GM04504 (cell line): ENCODE measurements at regions not wholly inside any gene's neighbourhood (a gene's known extent, or its start where the extent isn't known, plus 50 kb on each side); places are given as distances from the start of the nearest gene placed in this dataset.

Experiments used
- DNase-seq: peaks from one replicate; pipeline ENCODE4 v3.0.0-alpha.2; 2012; ENCODE audit warnings: low read depth

- no peak for DNase-seq
Measured at GRCh38 chr22:48346911-48347310, 1480.8 kb downstream of the BRD1 start.

GRCh38 chr22:48346311-48346710 lies 1481.4 kb downstream of the BRD1 start:
- no peak for DNase-seq

DNA sequence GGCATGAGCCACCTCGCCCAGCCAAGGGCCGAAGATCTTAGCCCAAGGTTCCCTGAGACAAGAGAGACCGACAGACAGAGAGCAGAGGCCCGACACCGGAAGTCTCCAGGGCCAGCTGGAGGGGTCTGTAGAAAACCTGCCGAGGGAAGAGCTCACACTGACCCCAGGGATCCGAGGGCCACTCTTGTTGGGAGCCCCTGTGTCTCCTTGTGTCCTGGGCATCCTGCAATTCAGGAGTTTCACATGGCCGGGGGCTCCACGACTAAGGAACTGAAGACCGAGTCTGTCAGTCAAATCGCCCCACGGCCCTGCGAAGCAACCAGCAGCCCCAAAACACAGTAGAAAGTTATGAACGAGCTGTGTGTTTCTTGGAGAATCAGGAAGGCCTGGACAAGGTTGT lies 1482.0 kb downstream of the BRD1 start:
- no peak for DNase-seq

GRCh38 chr22:48343461-48343860 lies 1484.2 kb downstream of the BRD1 start:
- DNase-seq: no peak

- no peak for DNase-seq
Measured at GRCh38 chr22:48342732-48343131, 1484.9 kb downstream of the BRD1 start.

DNA sequence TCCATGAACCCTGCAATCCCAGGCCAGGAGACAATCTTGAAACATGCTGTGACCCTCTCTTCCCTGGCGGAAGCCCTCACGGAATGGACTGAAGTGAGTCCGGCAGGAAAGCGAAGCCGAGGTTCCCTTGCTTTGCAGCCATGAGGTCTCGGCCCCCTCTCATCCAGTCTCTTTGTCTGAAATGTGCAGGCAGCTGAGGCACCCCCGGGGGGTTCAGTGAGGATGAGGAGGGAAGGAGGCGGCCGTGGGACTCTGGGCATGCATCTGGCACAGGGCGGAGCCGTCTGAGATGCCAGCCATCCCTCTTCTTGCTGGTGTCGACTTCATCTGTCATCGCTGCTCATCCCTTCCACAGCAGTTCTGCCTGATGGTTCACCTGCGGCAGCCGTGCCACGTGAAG lies 1485.7 kb downstream of the BRD1 start:
- DNase-seq: no peak

GRCh38 chr22:48340727-48341709 lies 1486.7 kb downstream of the BRD1 start:
- DNase-seq: no peak

DNA sequence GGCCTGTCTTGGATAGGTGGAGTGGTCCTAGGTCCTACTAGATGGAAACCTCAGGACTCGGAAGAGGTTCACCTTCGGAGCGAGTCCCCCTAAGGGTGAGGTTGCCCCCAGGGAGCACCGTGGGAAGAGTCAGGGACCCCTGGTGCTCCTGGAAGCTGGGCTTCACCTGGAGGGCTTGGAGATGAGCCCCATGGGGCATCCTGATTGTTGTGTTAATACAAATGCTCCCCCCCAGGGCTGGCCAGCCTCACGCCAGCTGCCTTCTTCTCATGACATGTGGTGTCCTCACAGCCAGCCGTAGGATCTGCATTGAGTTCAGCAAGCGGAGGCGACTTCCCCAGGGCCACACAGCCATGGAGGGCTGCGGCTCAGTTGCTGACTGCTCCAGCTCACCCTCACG lies 1487.5 kb downstream of the BRD1 start:
- no peak for DNase-seq

DNA sequence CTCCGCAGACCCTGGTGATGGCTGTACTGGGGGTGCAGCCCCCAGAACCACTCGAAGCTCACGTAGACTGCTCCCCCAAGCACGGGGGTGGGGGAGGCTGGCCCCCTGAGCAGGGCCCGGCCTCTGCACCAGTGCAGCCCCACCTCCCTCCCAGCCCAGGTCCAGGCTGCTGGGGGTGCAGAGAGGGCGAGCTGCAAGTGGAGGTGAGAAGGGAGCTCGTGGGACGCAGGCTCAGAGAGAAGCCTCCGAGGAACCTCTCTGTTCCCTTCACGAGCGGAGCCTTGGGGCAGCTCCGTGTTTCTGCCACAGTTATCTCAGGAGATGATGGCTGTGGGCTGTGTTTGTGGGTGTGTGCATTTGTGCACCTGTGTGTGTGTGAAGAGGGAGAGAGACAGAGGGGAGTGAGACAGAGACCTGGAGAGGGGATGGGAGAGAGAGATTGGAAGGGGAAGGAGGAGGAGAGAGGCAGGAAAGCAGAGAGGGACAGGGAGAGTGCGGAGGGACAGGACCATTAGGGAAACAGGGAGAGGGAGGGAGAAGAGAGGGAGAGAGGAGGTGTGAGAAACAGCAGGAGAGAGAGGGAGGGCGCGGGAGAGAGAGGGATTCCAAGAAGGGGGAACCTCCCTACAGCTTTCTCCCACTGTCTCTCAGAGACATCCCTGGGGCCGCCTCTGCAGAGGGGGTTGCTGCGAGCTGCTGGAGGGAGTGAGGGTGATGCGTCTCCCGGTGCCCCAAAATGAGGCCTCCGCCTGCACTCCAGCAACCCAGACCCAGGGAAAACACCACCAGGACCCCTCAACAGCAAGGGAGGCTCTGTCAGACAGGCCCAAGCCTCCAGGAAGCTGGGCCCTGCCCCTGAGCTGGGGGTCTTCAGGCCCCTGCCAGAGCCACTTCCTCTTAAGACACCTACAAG lies 1488.6 kb downstream of the BRD1 start:
- DNase-seq: no peak

GRCh38 chr22:48337957-48338792 lies 1489.5 kb downstream of the BRD1 start:
- DNase-seq: no peak

DNA sequence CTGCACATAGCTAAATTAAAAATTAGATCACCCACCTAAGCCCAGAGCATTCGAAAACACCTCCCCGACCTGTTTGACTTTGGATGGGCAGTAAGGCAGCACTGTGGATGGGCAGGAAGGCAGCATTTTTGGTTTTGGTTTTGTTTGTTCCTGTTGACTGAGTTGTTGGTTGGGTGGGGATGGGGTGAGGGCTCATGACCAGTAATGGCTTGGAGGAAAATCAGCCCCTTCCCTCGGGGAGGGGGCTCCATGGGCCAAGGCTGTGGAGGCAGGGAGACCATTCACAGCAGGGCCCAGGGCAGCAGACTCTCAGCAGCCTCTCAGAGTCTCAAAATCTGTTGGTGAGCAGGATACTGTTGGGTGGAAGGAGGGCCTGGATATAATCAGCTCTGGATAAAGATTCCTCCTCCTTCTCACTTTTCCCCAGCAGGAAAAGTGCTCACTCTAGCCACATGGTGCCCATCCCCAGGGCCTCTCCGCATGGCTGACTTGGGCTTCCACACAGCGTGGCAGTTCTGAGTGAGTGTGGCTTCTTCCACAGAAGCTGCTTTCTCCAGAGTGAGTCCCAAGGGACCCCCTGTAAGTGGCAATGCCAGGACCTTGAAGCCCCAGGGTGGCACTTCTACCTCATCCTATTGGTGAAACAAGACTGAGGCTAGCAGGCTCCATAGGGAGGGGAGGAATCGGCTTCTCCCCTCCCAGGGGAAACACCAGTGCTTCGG lies 1491.2 kb downstream of the BRD1 start:
- no peak for DNase-seq

GRCh38 chr22:48335442-48336139 lies 1492.1 kb downstream of the BRD1 start:
- DNase-seq: peak; percentile 1

GRCh38 chr22:48334971-48335370 lies 1492.7 kb downstream of the BRD1 start:
- no peak for DNase-seq

DNA sequence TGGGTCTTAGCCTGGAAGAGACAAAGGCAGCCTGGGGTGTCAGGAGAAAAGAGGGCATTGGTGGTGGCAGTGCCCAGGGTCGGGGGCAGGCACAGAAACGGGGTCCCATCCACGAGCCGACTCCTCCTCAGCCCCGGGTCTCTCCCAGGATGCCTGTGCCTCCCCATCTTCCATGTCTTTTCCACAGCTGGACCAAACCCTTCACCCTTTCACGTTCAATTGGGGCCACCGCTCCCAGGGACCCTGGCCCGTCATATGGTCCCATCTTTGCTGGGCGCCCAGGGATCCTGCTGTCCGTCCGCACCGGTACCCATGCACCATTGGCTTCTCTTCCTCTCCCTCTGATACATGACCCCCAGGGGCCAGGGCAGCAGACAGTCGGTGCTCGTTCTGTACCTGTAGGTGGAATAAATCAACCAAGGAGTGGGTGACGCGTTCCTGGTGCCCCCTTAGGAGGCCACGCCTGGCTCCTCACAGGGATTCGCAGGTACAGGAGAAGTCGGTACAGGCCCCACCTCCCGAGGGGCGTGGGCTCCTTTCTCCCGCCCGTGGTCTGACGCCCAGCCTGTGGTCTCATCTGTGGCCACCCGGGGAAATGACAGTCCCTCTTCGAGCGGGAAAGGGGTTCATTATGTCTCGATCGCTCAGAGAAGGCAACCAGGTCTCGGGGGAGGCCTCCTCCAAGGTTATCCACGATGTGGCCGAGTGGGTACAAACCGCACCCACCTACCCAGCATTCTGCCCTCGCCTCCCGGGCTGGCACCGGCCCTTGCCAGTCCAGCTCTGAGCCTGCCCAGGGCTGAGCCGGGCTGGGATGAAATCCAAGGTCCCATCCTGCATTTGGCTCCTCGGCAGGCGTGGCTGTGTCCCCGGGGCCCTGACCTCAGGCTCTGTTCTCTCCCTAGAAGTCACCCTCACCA lies 1493.6 kb downstream of the BRD1 start:
- no peak for DNase-seq

DNA sequence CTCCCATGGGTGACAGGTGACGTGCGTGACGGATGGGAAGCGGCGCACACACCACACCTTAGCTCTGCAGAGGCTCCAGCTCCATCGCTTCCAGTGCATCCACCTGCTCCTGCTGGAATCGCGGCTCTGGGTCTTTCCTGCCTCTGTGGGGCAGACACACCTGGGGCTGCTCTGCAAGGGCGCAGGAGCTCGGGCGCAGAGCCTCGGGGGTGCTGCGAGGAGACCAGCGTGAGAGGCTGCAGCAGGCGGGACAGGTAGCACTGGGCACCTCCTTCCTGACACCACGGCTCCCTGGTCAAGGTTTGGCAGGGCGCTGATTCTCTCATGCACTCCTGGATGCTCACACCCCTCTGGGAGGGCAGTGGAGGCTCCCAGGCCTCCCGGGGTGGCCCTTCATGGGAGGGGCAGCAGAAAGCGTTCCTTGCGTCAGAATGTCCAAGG lies 1494.3 kb downstream of the BRD1 start:
- DNase-seq: no peak

- DNase-seq: no peak
Measured at GRCh38 chr22:48332438-48333322, 1495.0 kb downstream of the BRD1 start.

DNA sequence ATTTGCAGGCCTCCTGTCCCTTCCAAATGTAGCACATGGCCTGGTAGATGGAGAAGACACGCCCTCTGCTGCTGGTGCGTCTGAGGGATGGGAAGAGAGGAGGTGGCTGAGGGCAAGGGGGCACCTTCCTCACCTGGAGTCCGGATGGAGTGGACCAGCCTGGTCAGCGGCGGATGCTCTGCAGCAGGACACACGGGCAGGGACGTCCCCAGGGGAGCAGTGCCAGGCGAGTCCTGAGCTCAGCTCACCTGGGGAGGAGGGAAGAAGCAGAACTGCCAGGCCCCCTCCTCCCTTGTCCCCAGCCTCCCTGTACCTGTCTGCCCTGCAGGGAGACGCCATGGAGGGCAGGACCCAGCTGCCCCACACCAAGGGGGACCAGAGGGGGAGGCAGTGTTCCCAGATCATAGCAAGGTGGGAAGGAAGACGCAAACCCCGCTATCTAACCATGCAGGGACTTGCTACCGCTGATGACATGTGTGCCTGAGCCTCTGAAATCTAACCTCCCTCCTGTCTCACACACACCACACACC lies 1495.9 kb downstream of the BRD1 start:
- no peak for DNase-seq

DNA sequence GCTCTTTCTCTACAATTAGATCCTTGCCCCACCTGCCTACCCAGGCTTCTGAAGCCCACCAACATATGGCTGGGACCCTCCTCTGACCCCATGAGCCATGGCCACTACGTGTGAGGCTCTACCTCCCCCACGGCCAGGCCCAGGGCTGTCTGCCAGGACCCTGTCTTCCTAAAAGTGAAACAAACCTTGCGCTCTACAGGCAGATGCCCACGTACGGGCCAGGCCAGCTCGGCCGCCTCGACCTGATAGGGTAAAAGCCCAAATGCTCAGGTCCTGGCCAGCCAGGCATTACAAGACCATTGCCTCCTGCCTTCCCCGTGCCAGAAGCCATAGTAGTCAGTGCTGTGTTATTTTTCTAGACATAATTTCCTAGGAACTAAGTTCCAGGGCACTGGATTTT lies 1496.4 kb downstream of the BRD1 start:
- no peak for DNase-seq
